Memory B cell (primary cell): ENCODE measurements at regions not wholly inside any gene's neighbourhood (a gene's known extent, or its start where the extent isn't known, plus 50 kb on each side); places are given as distances from the start of the nearest gene placed in this dataset.

Source experiments
- ATAC-seq: fragments of 150-1000 bp; cut with Tn5 transposase; 2 replicates; pipeline ENCODE4 v1.10.0; 2021; ENCODE audit warnings: low read depth, mild to moderate bottlenecking, moderate library complexity
- DNase-seq, 2 donors: peaks; one replicate each; pipeline ENCODE4 v3.0.0; 2022; ENCODE audit warnings: low spot score in 2 of 2
- H3K27ac Mint-ChIP-seq: one replicate; pipeline ENCODE4 v1.8.0; 2022; ENCODE audit warnings: mild to moderate bottlenecking, moderate library complexity, mixed read lengths
- H3K27me3 Mint-ChIP-seq: one replicate; pipeline ENCODE4 v1.8.0; 2022; ENCODE audit warnings: mixed read lengths
- H3K36me3 Mint-ChIP-seq: one replicate; pipeline ENCODE4 v1.8.0; 2022; ENCODE audit warnings: mild to moderate bottlenecking, mixed read lengths
- H3K4me1 Mint-ChIP-seq: one replicate; pipeline ENCODE4 v1.8.0; 2022; ENCODE audit warnings: mixed read lengths
- H3K4me3 Mint-ChIP-seq: one replicate; pipeline ENCODE4 v1.8.0; 2022; ENCODE audit warnings: mild to moderate bottlenecking, moderate library complexity, mixed read lengths
- H3K9me3 Mint-ChIP-seq: one replicate; pipeline ENCODE4 v1.8.0; 2022; ENCODE audit warnings: mixed read lengths

DNA sequence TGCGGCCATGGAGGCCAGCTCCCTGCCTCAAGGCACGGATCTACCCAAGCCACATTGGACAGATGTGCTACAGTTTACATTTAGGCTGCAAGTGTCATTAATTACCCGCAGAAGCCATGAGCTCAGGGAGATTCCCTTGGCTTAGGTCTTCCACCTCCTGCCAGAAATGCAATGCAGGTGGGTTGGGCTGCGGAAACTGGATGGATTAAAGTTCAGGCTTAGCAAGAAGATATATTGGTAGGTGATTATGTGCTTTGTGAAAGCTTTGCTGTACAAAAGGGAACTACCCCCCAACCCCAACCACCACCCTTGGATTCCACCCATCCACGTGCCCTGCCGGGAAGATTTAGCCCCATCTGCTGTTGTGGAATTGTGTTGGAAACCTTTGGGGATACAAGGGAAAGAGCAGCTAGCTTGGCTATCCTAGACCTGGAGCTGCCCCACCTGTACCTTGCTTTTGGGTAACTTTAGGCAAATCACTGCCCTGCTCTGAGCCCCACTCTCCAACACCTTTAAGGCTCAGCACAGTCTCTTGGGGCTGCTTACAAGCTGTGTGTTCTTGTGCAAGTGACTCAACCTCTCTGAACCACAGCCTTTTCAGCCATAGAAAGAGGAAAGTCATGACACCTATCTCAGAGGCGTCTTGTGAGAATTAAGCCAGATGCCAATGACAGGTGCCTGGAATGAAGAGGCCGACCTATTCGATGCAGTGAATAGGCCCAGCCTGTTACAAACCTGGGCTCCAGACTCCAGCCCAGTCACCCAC, 141.6 kb upstream of the GLI2 start:
- Mint-ChIP-seq H3K27me3 (peaks cover 12% of the 10 kb centered on the region), H3K9me3 (no peaks in the 10 kb centered on the region), H3K4me3 (no peak overlapping the region), H3K36me3 (no peaks in the 10 kb centered on the region), H3K4me1 (no peaks in the 10 kb centered on the region), H3K27ac (no peak overlapping the region)
- DNase-seq (no peak), ATAC-seq (no peak)

DNA sequence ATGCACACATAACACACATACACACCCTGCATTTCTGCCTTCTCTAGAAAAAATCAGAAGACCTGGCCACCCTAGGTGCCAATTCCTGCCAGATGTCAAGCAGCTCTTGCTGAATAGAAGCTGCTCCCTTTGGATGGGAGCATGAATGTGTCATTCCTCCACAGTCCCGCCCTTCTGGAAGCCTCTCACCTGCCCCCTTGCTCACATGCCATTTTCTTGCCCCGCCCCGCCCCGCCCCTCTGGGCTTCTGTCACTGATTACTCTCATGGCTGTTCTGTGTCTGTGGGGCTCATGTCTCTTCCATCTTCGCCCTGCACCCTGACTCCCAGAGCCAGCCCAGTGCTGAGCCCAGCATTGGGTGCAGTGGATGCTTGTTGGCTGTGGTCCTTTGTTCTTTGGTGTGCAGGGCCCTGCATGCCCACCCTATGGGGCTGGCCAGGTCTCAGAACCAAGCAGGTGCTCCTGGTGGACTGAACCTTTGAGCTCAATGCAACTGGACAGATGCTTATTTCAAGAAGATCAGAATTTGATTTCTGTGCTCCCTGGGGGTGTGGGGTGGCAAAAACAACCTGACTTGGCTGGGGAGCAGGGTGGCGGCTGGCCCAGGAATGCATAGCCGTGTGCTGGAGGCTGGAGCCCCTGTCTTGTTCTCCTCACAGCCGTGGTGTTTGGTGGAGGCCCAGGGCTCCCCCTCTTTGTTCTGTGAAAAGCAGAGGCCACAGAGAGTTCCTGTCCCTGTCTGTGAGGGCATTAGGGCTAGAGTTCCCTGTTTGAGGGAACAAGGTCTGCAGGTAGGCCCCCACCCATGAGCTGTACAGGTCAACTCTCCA, 140.6 kb upstream of the GLI2 start:
- ATAC-seq (no peak), DNase-seq (no peak)
- Mint-ChIP-seq H3K36me3 (no peaks in the 10 kb centered on the region), H3K27me3 (peaks cover 9% of the 10 kb centered on the region), H3K9me3 (no peaks in the 10 kb centered on the region), H3K27ac (no peak overlapping the region), H3K4me3 (no peak overlapping the region), H3K4me1 (no peaks in the 10 kb centered on the region)

DNA sequence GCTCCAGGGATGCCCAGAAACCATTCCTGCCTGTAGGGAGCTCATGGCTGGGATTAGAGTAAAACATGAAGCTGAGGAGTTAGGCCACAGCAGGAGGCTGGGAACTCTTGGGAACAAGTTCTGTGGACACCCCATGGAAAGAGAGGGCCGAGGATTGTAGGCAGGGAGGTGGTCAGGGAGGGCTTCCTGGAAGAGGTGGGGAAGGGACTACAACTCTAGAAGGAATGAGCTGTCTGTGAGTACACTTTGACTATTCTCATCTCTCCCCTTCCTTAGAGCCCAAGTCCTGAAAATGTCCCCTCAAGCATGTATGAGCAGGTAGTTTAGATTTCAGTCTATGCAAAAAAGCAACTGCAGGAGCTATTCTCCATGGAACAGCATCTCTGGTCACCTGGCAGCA, 139.9 kb upstream of the GLI2 start:
- no peak overlapping the region for H3K27ac Mint-ChIP-seq
- no peak overlapping the region for H3K4me3 Mint-ChIP-seq
- ATAC-seq (no peak), DNase-seq (no peak)
- no peaks in the 10 kb centered on the region for H3K4me1 Mint-ChIP-seq
- no peaks in the 10 kb centered on the region for H3K9me3 Mint-ChIP-seq
- no peaks in the 10 kb centered on the region for H3K36me3 Mint-ChIP-seq
- peaks cover 7% of the 10 kb centered on the region for H3K27me3 Mint-ChIP-seq

DNA sequence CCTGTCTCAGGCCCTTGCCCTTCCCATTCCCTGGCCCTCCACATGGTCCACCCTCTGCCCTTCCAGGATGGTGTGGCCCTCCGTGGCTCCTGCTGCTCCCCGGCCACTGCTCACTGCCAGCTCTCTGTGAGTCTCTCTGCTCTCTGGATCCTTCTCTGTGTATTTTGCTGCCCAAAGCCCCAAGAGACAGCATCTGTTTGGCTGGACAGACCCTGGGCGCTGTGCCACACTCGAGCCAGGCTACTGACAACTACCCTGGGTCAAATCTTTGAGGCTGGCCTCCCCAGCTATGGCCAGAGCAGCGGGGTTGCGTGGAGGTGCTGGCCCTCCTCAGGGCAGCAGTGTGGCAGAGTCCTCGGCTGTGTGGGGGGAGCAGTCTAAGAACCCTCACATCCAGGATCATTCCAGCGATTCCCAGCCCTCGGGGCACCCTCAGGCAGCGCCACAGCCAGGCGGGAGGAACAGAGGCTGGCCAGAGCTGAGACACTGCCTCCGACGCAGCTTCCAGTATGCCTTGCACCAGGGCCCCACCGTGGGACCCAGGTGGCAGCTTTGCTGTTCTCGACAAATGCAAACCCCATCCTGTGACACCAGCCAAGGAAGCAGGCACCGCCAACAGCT, 139.4 kb upstream of the GLI2 start:
- Mint-ChIP-seq H3K4me3 (no peak overlapping the region), H3K4me1 (no peaks in the 10 kb centered on the region), H3K27me3 (peaks cover 7% of the 10 kb centered on the region), H3K36me3 (no peaks in the 10 kb centered on the region), H3K27ac (no peak overlapping the region), H3K9me3 (no peaks in the 10 kb centered on the region)
- DNase-seq, result no peak
- ATAC-seq, result no peak

DNA sequence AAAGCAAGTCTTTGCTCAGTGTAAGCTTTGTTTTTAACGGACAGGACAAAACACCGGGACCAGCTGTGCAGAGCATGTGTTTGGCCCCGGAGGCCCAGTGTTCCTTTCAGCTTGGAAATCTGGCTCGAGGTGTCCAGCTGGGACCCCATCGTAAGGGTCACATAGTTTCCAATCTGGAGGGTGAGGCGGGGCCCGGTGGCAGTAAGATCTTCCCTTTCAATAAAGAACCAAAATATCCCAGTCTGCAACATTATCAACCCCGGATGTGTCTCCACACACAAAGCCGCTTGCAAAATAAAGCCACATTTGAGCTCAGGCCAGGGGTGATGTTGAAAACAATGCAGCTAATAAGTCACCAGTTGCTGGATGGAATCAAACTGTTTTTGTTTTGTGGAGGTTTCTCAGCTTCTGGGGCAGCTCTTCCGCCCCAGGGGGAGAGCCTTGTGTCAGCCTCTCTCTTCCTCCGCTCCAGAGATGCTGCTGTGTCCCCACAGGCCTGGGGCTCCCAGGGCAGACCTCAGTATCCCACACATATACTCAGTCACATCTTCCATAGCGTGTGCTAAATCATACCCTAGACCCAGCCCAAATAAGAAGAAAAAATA, 138.6 kb upstream of the GLI2 start:
- Mint-ChIP-seq H3K9me3 (no peaks in the 10 kb centered on the region), H3K4me1 (no peaks in the 10 kb centered on the region), H3K4me3 (no peak overlapping the region), H3K27me3 (peaks cover 2% of the 10 kb centered on the region), H3K36me3 (no peaks in the 10 kb centered on the region), H3K27ac (no peak overlapping the region)
- DNase-seq (no peak), ATAC-seq (no peak)

DNA sequence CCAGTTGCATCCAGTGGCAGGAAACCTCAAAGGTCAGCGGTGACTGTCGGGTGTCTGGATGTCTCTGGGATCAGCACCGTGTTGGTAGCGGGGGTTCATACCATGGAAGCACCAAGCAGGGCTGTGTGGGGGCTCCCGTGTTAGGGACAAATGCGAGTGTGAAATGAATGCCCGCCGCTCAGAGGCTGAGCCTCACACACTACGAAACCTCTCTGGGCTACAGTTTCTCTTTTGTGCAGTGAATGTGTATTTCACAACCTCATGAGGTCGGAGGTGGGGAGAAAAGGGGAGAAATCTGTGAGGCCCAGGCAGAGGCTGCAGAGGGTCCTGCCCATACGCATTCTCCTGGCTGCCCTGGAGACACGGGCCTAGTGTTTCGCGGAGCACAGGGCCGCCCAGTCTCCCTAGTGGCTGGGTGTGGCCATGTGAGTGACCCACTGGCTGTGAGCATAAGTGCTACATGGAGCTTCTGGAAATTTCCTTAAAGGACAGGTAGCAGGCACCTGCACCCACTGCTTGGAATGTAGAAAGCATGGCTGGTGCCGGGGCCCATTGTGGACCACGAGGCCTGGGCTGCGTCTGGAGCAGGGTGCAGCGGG, 138.0 kb upstream of the GLI2 start:
- no peaks in the 10 kb centered on the region for H3K36me3 Mint-ChIP-seq
- H3K27me3 Mint-ChIP-seq, result peaks cover 1% of the 10 kb centered on the region
- no peak overlapping the region for H3K4me3 Mint-ChIP-seq
- DNase-seq (no peak), ATAC-seq (no peak)
- no peaks in the 10 kb centered on the region for H3K9me3 Mint-ChIP-seq
- H3K27ac Mint-ChIP-seq, result no peak overlapping the region
- no peaks in the 10 kb centered on the region for H3K4me1 Mint-ChIP-seq

- no peaks in the 10 kb centered on the region for H3K36me3 Mint-ChIP-seq
- H3K27ac Mint-ChIP-seq, result no peak overlapping the region
- H3K27me3 Mint-ChIP-seq, result peaks cover under 1% of the 10 kb centered on the region
- no peak for DNase-seq
- H3K4me3 Mint-ChIP-seq, result no peak overlapping the region
- no peaks in the 10 kb centered on the region for H3K9me3 Mint-ChIP-seq
- H3K4me1 Mint-ChIP-seq, result no peaks in the 10 kb centered on the region
- no peak for ATAC-seq
Observed at GRCh38 chr2:120598416-120598815, 137.3 kb upstream of the GLI2 start.

- Mint-ChIP-seq H3K27me3 (peaks cover 4% of the 10 kb centered on the region), H3K4me3 (no peak overlapping the region), H3K36me3 (no peaks in the 10 kb centered on the region), H3K4me1 (no peaks in the 10 kb centered on the region), H3K27ac (no peak overlapping the region), H3K9me3 (no peaks in the 10 kb centered on the region)
- DNase-seq, result no peak
- ATAC-seq, result no peak
Observed at GRCh38 chr2:120599072-120599471, 136.6 kb upstream of the GLI2 start.

GRCh38 chr2:120599656-120600055, 136.0 kb upstream of the GLI2 start:
- Mint-ChIP-seq H3K9me3 (peaks cover 2% of the 10 kb centered on the region), H3K4me1 (no peaks in the 10 kb centered on the region), H3K27ac (no peak overlapping the region), H3K27me3 (peaks cover 8% of the 10 kb centered on the region), H3K4me3 (no peak overlapping the region), H3K36me3 (peaks cover 2% of the 10 kb centered on the region)
- ATAC-seq (no peak), DNase-seq (no peak)

DNA sequence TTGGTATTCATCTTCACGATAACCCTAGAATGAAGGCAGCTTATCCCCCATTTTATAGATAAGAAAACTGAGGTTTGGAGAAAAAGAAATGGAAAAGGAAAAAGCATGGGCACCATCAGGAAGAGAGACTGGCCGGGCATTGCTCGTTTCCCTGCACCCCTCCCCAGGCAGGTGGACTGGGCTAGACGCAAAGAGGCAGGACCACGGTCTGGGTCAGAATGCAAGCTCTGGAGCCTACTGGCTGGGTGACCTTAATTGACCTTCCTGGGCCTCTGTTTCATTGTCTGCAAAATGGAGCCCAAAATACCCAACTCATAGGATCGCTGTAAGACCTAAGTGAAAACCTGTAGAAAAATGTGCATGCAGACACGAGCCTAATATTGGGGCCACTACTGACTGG, 135.3 kb upstream of the GLI2 start:
- DNase-seq (no peak), ATAC-seq (no peak)
- Mint-ChIP-seq H3K4me3 (no peak overlapping the region), H3K4me1 (no peaks in the 10 kb centered on the region), H3K27ac (no peak overlapping the region), H3K36me3 (peaks cover 2% of the 10 kb centered on the region), H3K27me3 (peaks cover 10% of the 10 kb centered on the region), H3K9me3 (peaks cover 2% of the 10 kb centered on the region)

- H3K27me3 Mint-ChIP-seq, result peaks cover 14% of the 10 kb centered on the region
- peaks cover 2% of the 10 kb centered on the region for H3K9me3 Mint-ChIP-seq
- H3K4me1 Mint-ChIP-seq, result no peaks in the 10 kb centered on the region
- H3K36me3 Mint-ChIP-seq, result peaks cover 2% of the 10 kb centered on the region
- H3K4me3 Mint-ChIP-seq, result no peak overlapping the region
- no peak overlapping the region for H3K27ac Mint-ChIP-seq
- no peak for ATAC-seq
- DNase-seq, result no peak
Observed at GRCh38 chr2:120600786-120601185, 134.9 kb upstream of the GLI2 start.

- DNase-seq (no peak), ATAC-seq (no peak)
- H3K9me3 Mint-ChIP-seq, result peaks cover 2% of the 10 kb centered on the region
- H3K27ac Mint-ChIP-seq, result no peak overlapping the region
- no peaks in the 10 kb centered on the region for H3K4me1 Mint-ChIP-seq
- peaks cover 2% of the 10 kb centered on the region for H3K36me3 Mint-ChIP-seq
- H3K4me3 Mint-ChIP-seq, result no peak overlapping the region
- peaks cover 15% of the 10 kb centered on the region for H3K27me3 Mint-ChIP-seq
Observed at GRCh38 chr2:120601566-120601965, 134.1 kb upstream of the GLI2 start.

- H3K36me3 Mint-ChIP-seq, result peaks cover 2% of the 10 kb centered on the region
Observed at GRCh38 chr2:120602251-120602650, 133.4 kb upstream of the GLI2 start.

DNA sequence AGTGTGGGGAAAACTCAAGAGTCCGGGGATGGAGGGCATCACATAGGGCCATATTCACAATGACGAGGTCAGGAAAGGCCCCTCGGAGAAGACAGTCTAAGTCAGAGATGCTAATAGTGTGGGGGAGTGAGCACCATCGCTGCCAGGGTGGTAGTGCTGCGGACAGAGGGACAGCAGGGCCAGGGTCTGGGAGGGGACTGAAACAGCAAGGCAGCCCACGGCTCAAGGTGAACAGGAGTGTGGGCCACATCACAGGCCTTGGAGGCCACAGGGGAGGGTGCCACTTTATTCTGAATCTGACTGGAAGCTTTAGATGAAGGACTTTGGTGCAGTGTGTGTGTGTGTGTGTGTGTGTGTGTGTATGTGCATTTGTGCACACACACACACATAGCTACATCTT, 130.9 kb upstream of the GLI2 start:
- ATAC-seq (no peak), DNase-seq (no peak)
- peaks cover 2% of the 10 kb centered on the region for H3K9me3 Mint-ChIP-seq
- peaks cover 2% of the 10 kb centered on the region for H3K36me3 Mint-ChIP-seq
- peaks cover 15% of the 10 kb centered on the region for H3K27me3 Mint-ChIP-seq
- H3K4me1 Mint-ChIP-seq, result no peaks in the 10 kb centered on the region
- no peak overlapping the region for H3K4me3 Mint-ChIP-seq
- H3K27ac Mint-ChIP-seq, result no peak overlapping the region

More at GRCh38 chr2:120602251-120602650, 133.4 kb upstream of the GLI2 start:
- H3K27me3 Mint-ChIP-seq, result peaks cover 15% of the 10 kb centered on the region
- peaks cover 2% of the 10 kb centered on the region for H3K9me3 Mint-ChIP-seq
- ATAC-seq (no peak), DNase-seq (no peak)
- H3K4me3 Mint-ChIP-seq, result no peak overlapping the region
- H3K27ac Mint-ChIP-seq, result no peak overlapping the region
- H3K4me1 Mint-ChIP-seq, result no peaks in the 10 kb centered on the region
